CD4-positive, alpha-beta T cell treated with Interleukin-17A for 4 hours (primary cell): ENCODE measurements at regions not wholly inside any gene's neighbourhood (a gene's known extent, or its start where the extent isn't known, plus 50 kb on each side); places are given as distances from the start of the nearest gene placed in this dataset.
A peak's percentile ranks its signal among the peaks of the same experiment; 100 is the strongest.
"Not testable (repeated sequence)": the region's sequence is repeated elsewhere in the genome, so short reads cannot be mapped to it uniquely, and the experiment has no call there.

Source experiments
- DNase-seq: peaks from one replicate; pipeline ENCODE4 v3.0.0-alpha.2; 2020; ENCODE audit warnings: mixed read lengths

GRCh38 chr2:147348931-147349555, 495.8 kb upstream of the ACVR2A start:
- no peak for DNase-seq

- no peak for DNase-seq
Measured at GRCh38 chr2:147346142-147346541, 498.7 kb upstream of the ACVR2A start.

GRCh38 chr2:147345246-147345645, 499.6 kb upstream of the ACVR2A start:
- DNase-seq: no peak

- no peak for DNase-seq
Measured at GRCh38 chr2:147342329-147342728, 502.5 kb upstream of the ACVR2A start.

GRCh38 chr2:147331790-147332419, 512.9 kb upstream of the ACVR2A start:
- peak; percentile 71 for DNase-seq

- no peak for DNase-seq
Measured at GRCh38 chr2:147330925-147331324, 513.9 kb upstream of the ACVR2A start.

- peak; percentile 18 for DNase-seq
Measured at GRCh38 chr2:147327613-147328012, 517.2 kb upstream of the ACVR2A start.

GRCh38 chr2:147325990-147326389, 518.8 kb upstream of the ACVR2A start:
- DNase-seq: no peak

- no peak for DNase-seq
Measured at GRCh38 chr2:147320146-147320545, 524.7 kb upstream of the ACVR2A start.

- DNase-seq: no peak
Measured at GRCh38 chr2:147311058-147311430, 533.8 kb upstream of the ACVR2A start.

- DNase-seq: no peak
Measured at GRCh38 chr2:147310335-147311057, 534.3 kb upstream of the ACVR2A start.

GRCh38 chr2:147297820-147298219, 547.0 kb upstream of the ACVR2A start:
- peak; percentile 41 for DNase-seq

GRCh38 chr2:147294825-147295392, 549.9 kb upstream of the ACVR2A start:
- DNase-seq: no peak

GRCh38 chr2:147293991-147294824, 550.6 kb upstream of the ACVR2A start:
- DNase-seq: no peak

GRCh38 chr2:147288131-147288530, 556.7 kb upstream of the ACVR2A start:
- peak; percentile 38 for DNase-seq

GRCh38 chr2:147275943-147276342, 568.9 kb upstream of the ACVR2A start:
- DNase-seq: no peak

- DNase-seq: no peak
Measured at GRCh38 chr2:147273628-147274027, 571.2 kb upstream of the ACVR2A start.

- DNase-seq: no peak
Measured at GRCh38 chr2:147273106-147273505, 571.7 kb upstream of the ACVR2A start.

- DNase-seq: not testable (repeated sequence)
Measured at GRCh38 chr2:147269581-147269980, 575.2 kb upstream of the ACVR2A start.

GRCh38 chr2:147260241-147260640, 584.6 kb upstream of the ACVR2A start:
- no peak for DNase-seq

- no peak for DNase-seq
Measured at GRCh38 chr2:147255812-147256211, 589.0 kb upstream of the ACVR2A start.

GRCh38 chr2:147250652-147251356, 594.0 kb upstream of the ACVR2A start:
- no peak for DNase-seq
